GM19438 (cell line): ENCODE measurements at regions not wholly inside any gene's neighbourhood (a gene's known extent, or its start where the extent isn't known, plus 50 kb on each side); places are given as distances from the start of the nearest gene placed in this dataset.
"Not testable (repeated sequence)": the region's sequence is repeated elsewhere in the genome, so short reads cannot be mapped to it uniquely, and the experiment has no call there.

Experiments
- ATAC-seq: cut with Tn5 transposase; IDR thresholded peaks from one replicate; pipeline ENCODE4 v1.9.1; 2021; ENCODE audit warnings: low read depth; ENCODE audit not compliant: unreplicated experiment

GRCh38 chr4:141339966-141340365 lies 119.3 kb downstream of the ZNF330 start:
- no peak for ATAC-seq

- ATAC-seq: no peak
Observed at GRCh38 chr4:141340458-141340857, 119.8 kb downstream of the ZNF330 start.

GRCh38 chr4:141346144-141346543 lies 125.4 kb downstream of the ZNF330 start:
- ATAC-seq: peak; percentile 59

- ATAC-seq: no peak
Observed at GRCh38 chr4:141347684-141348083, 127.0 kb downstream of the ZNF330 start.

- ATAC-seq: no peak
Observed at GRCh38 chr4:141348125-141348524, 127.4 kb downstream of the ZNF330 start.

GRCh38 chr4:141348573-141348972 lies 127.9 kb downstream of the ZNF330 start:
- ATAC-seq: no peak

- ATAC-seq: no peak
Observed at GRCh38 chr4:141349236-141349635, 128.5 kb downstream of the ZNF330 start.

GRCh38 chr4:141350122-141350905 lies 129.6 kb downstream of the ZNF330 start:
- no peak for ATAC-seq

GRCh38 chr4:141352331-141352730 lies 131.6 kb downstream of the ZNF330 start:
- ATAC-seq: no peak

- no peak for ATAC-seq
Observed at GRCh38 chr4:141352909-141353525, 132.3 kb downstream of the ZNF330 start.

- no peak for ATAC-seq
Observed at GRCh38 chr4:141356321-141356962, 135.7 kb downstream of the ZNF330 start.

GRCh38 chr4:141356963-141357335 lies 136.3 kb downstream of the ZNF330 start:
- ATAC-seq: no peak

GRCh38 chr4:141368241-141368640 lies 147.5 kb downstream of the ZNF330 start:
- ATAC-seq: not testable (repeated sequence)

- ATAC-seq: no peak
Observed at GRCh38 chr4:141371206-141371605, 150.5 kb downstream of the ZNF330 start.

- ATAC-seq: no peak
Observed at GRCh38 chr4:141375855-141376254, 155.2 kb downstream of the ZNF330 start.

- no peak for ATAC-seq
Observed at GRCh38 chr4:141376769-141377168, 156.1 kb downstream of the ZNF330 start.

GRCh38 chr4:141387299-141387698 lies 166.6 kb downstream of the ZNF330 start:
- ATAC-seq: no peak

- no peak for ATAC-seq
Observed at GRCh38 chr4:141388481-141388880, 167.8 kb downstream of the ZNF330 start.

- no peak for ATAC-seq
Observed at GRCh38 chr4:141389649-141390048, 169.0 kb downstream of the ZNF330 start.

GRCh38 chr4:141390571-141390970 lies 169.9 kb downstream of the ZNF330 start:
- no peak for ATAC-seq

GRCh38 chr4:141391293-141391692 lies 170.6 kb downstream of the ZNF330 start:
- no peak for ATAC-seq

GRCh38 chr4:141391771-141392170 lies 171.1 kb downstream of the ZNF330 start:
- ATAC-seq: no peak
